Raji (cell line): ENCODE measurements at regions not wholly inside any gene's neighbourhood (a gene's known extent, or its start where the extent isn't known, plus 50 kb on each side); places are given as distances from the start of the nearest gene placed in this dataset.

ENCODE experiments used
- POLR2A ChIP-seq: IDR thresholded peaks from 2 replicates; pipeline ENCODE4 v1.6.1; 2011; ENCODE audit warnings: low read depth, low read length, control low read depth; ENCODE audit not compliant: insufficient read depth

- no peak for TF ChIP-seq POLR2A
Observed at GRCh38 chr15:70217226-70218160, 119.8 kb upstream of the TLE3 start.

- TF ChIP-seq POLR2A = no peak
Observed at GRCh38 chr15:70215951-70216350, 118.2 kb upstream of the TLE3 start.

GRCh38 chr15:70214941-70215635 is 117.4 kb upstream of the TLE3 start:
- TF ChIP-seq POLR2A = no peak

- TF ChIP-seq POLR2A = no peak
Observed at GRCh38 chr15:70214276-70214675, 116.6 kb upstream of the TLE3 start.

GRCh38 chr15:70213794-70214193 is 116.1 kb upstream of the TLE3 start:
- no peak for TF ChIP-seq POLR2A

- no peak for TF ChIP-seq POLR2A
Observed at GRCh38 chr15:70212963-70213315, 115.2 kb upstream of the TLE3 start.

- TF ChIP-seq POLR2A = no peak
Observed at GRCh38 chr15:70212286-70212962, 114.7 kb upstream of the TLE3 start.

GRCh38 chr15:70210528-70210927 is 112.8 kb upstream of the TLE3 start:
- TF ChIP-seq POLR2A = no peak

- TF ChIP-seq POLR2A = no peak
Observed at GRCh38 chr15:70210076-70210475, 112.4 kb upstream of the TLE3 start.

- no peak for TF ChIP-seq POLR2A
Observed at GRCh38 chr15:70209499-70209898, 111.8 kb upstream of the TLE3 start.

- TF ChIP-seq POLR2A = no peak
Observed at GRCh38 chr15:70208332-70208731, 110.6 kb upstream of the TLE3 start.

- TF ChIP-seq POLR2A = no peak
Observed at GRCh38 chr15:70206668-70207067, 109.0 kb upstream of the TLE3 start.

GRCh38 chr15:70204652-70205051 is 106.9 kb upstream of the TLE3 start:
- no peak for TF ChIP-seq POLR2A

- TF ChIP-seq POLR2A = no peak
Observed at GRCh38 chr15:70203981-70204560, 106.4 kb upstream of the TLE3 start.

GRCh38 chr15:70202756-70203155 is 105.0 kb upstream of the TLE3 start:
- TF ChIP-seq POLR2A = no peak
